ENCODE measurements at regions not wholly inside any gene's neighbourhood (a gene's known extent, or its start where the extent isn't known, plus 50 kb on each side); places are given as distances from the start of the nearest gene placed in this dataset.

GRCh38 chr10:30125496-30125895 is 66.1 kb upstream of the JCAD start:
- intact Hi-C loops (cut with micrococcal nuclease), result no loop called here

- intact Hi-C loops (cut with micrococcal nuclease), result no loop called here
Measured at GRCh38 chr10:30124704-30125103, 65.3 kb upstream of the JCAD start.

DNA sequence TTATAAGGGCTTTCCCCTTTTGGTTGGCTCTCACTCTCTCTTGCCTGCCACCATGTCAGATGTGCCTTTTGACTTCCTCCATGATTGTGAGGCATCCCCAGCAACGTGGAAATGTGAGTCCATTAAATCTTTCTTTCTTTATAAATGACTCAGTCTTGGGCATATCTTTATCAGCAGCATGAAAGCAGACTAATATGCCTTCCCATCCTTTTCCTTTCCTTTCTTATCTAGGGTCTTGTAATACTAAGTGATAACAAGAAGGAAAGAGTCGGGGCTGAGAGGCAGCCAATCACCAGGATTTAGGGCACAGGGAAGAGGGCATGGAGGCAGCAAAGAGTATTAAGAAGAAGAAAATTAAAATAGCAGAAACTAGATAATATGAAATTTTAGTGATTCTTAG is 62.0 kb upstream of the JCAD start:
- intact Hi-C loops (cut with micrococcal nuclease), result no loop called here

GRCh38 chr10:30118590-30118989 is 59.2 kb upstream of the JCAD start:
- intact Hi-C loops (cut with micrococcal nuclease), result no loop called here

GRCh38 chr10:30117812-30118501 is 58.6 kb upstream of the JCAD start:
- intact Hi-C loops (cut with micrococcal nuclease), result no loop called here

DNA sequence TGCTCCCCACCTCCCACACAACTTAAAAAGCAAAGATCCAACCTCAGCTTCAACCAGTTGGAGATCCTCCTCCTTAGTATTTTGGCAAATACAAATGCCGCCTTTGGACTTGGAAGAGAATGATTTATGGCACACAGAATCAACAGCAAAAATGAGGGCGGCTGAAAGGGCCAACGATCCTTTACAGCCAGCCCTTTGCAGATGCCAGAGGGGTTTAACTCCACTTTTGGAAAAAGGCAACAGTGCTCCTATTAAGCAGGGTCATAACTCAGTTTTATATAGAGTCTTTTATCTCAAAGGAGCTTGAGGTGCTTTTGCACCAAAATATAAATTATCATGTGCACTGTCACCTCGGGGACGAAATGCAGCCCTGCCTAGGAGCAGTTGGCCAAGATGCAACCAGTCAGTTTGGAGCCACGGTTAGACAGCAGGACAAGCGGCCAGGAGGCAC is 56.7 kb upstream of the JCAD start:
- intact Hi-C loops (cut with micrococcal nuclease), result no loop called here

GRCh38 chr10:30115626-30115940 is 56.2 kb upstream of the JCAD start:
- intact Hi-C loops (cut with micrococcal nuclease), result no loop called here

DNA sequence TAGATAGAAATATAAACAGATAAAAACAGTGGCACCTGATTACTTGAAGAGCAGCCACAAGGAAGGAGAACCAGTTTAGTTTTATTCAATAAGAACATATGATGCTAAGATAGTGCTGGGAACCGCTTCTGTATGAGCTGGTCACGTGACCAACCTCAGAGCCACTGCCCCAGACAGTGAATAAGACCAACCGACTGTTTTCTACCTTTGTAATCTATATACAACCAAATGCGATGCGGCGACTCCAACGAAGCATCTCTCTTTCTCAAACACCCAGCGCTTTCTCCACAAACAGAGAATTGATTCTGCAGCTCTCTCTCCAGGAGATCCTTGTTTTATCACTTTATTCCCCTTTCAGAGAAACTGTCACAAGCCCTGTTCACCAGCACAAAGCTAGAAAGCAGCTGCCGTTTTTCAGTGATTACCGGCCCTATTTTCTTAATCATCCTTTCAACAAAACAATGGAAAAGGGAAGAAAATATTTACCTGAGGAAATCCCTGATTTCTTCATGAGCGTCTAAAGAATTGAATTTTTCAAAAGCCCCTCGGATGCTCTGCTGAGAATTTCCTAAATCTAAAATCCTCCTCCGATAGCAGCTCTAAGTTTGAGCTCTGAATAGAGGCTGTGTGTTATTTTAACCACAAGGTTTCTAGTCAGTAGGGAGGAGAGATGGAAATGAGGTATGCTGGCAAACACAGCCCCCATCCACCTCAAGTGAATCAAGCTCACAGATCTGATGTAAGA is 55.7 kb upstream of the JCAD start:
- intact Hi-C loops (cut with micrococcal nuclease), result no loop called here

GRCh38 chr10:30114401-30114800 is 55.0 kb upstream of the JCAD start:
- intact Hi-C loops (cut with micrococcal nuclease), result no loop called here

DNA sequence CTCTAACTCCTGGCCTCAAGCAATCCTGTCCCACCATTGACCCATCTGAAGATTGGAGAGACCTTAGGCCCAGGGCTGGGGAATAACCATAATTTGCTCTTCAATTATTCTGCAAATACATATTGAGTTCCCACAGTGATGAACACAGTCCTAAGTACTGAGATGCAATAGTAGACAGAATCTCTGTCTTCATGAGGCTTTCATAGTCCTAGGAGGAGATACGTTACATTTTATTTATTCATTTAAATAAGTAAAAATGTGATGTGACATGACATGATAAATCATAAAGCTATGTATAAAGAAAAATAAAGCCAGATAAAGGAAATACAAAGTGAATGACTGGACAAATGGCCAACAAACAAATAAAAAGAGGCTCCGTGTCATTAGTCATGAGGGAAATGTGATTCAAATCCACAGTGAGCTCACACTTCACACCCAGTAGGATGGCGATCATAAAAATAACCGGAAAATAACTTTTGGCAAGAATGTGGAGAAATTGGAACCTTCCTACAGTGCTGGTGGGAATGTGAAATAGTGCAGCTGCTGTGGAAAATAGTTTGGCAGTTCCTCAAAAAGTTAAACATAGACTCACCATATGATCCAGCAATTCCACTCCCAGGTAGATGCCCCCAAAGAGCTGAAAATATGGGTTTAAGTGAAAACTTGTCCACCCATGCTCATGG is 52.1 kb upstream of the JCAD start:
- intact Hi-C loops (cut with micrococcal nuclease), result no loop called here

All from T-helper 1 cell treated with Interleukin-12 subunit alpha and Interleukin-12 subunit beta and Interleukin-4 antibody, amounts not matched to agents 30 ng/mL and 1 ng/mL, for 36 hours (primary cell).